ENCODE measurements at regions not wholly inside any gene's neighbourhood (a gene's known extent, or its start where the extent isn't known, plus 50 kb on each side); places are given as distances from the start of the nearest gene placed in this dataset.

GRCh38 chr13:109625156-109625555 is 161.2 kb downstream of the IRS2 start (continued):
- TF ChIP-seq HOXD13 (CRISPR knock-in tag; IDR thresholded peaks at IDR 0.05; ENCODE audit: borderline replicate concordance): no peak
- TF ChIP-seq ZNF707 (tag by site-specific recombination; IDR thresholded peaks at IDR 0.05): no peak

- Histone ChIP-seq H3K4me1 (ENCODE audit: control insufficient read depth, insufficient read depth, low read length) (no peaks in the 10 kb centered on the region), H3K9me3 (ENCODE audit: control insufficient read depth, insufficient read depth, low read depth, low read length) (no peaks in the 10 kb centered on the region), H3K4me3 (ENCODE audit: low read depth, low read length) (no peak overlapping the region), H3K27ac (ENCODE audit: extremely low read depth, low read depth, low read length) (no peak overlapping the region), H3K36me3 (ENCODE audit: control insufficient read depth in 2 of 2, insufficient read depth in 1 of 2, low read length in 2 of 2) (no peaks in the 10 kb centered on the region)
- CTCF ChIA-PET: interaction anchor here (0.5 kb wide), 1 partner anchor 301 kb away, joined by 4 read pairs; no protein-coding TSS in a partner anchor
- TF ChIP-seq REPIN1 (tag by site-specific recombination; IDR thresholded peaks at IDR 0.05; ENCODE audit: low read depth) (no peak), ZNF830 (tag by site-specific recombination; IDR thresholded peaks at IDR 0.05; ENCODE audit: low read depth) (no peak), ZSCAN5A (tag by site-specific recombination; IDR thresholded peaks at IDR 0.05) (no peak), ZNF670 (tag by site-specific recombination; IDR thresholded peaks at IDR 0.05; ENCODE audit: low read depth) (no peak), ZNF747 (tag by site-specific recombination; IDR thresholded peaks at IDR 0.05) (no peak), ZNF148 (tag by site-specific recombination; IDR thresholded peaks at IDR 0.05; ENCODE audit: borderline replicate concordance) (no peak), SALL2 (tag by site-specific recombination; IDR thresholded peaks at IDR 0.05; ENCODE audit: borderline replicate concordance) (no peak), ZNF146 (tag by site-specific recombination; IDR thresholded peaks at IDR 0.05) (no peak), ZNF701 (tag by site-specific recombination; IDR thresholded peaks at IDR 0.05) (no peak), ZNF48 (tag by site-specific recombination; IDR thresholded peaks at IDR 0.05) (no peak), MYNN (tag by site-specific recombination; IDR thresholded peaks at IDR 0.05; ENCODE audit: borderline replicate concordance) (no peak), ZNF138 (tag by site-specific recombination; IDR thresholded peaks at IDR 0.05; ENCODE audit: borderline replicate concordance) (no peak), REST (tag by site-specific recombination; IDR thresholded peaks at IDR 0.05) (no peak), ZNF404 (tag by site-specific recombination; IDR thresholded peaks at IDR 0.05) (no peak), ZNF449 (tag by site-specific recombination; IDR thresholded peaks at IDR 0.05) (no peak), ZEB2 (tag by site-specific recombination; IDR thresholded peaks at IDR 0.05) (no peak), INSM2 (tag by site-specific recombination; IDR thresholded peaks at IDR 0.05) (no peak), ZNF707 (tag by site-specific recombination; IDR thresholded peaks at IDR 0.05) (no peak)
- POLR2A ChIA-PET: no interaction called here
Observed at GRCh38 chr13:109622006-109622405, 164.4 kb downstream of the IRS2 start.
